Activated naive CD8-positive, alpha-beta T cell treated with anti-CD3 and anti-CD28 coated beads for 36 hours (primary cell): ENCODE measurements at regions not wholly inside any gene's neighbourhood (a gene's known extent, or its start where the extent isn't known, plus 50 kb on each side); places are given as distances from the start of the nearest gene placed in this dataset.
A peak's percentile ranks its signal among the peaks of the same experiment; 100 is the strongest.
"Not testable (repeated sequence)": the region's sequence is repeated elsewhere in the genome, so short reads cannot be mapped to it uniquely, and the experiment has no call there.

Experiments used
- DNase-seq: peaks from one replicate; pipeline ENCODE4 v3.0.0; 2021
- H3K27ac Mint-ChIP-seq: one replicate; pipeline ENCODE4 v1.8.0; 2022; ENCODE audit warnings: mild to moderate bottlenecking, moderate library complexity, mixed read lengths
- H3K27me3 Mint-ChIP-seq: one replicate; pipeline ENCODE4 v1.8.0; 2022; ENCODE audit warnings: mild to moderate bottlenecking, mixed read lengths
- H3K36me3 Mint-ChIP-seq: one replicate; pipeline ENCODE4 v1.8.0; 2021; ENCODE audit warnings: mild to moderate bottlenecking, mixed read lengths
- H3K4me1 Mint-ChIP-seq: one replicate; pipeline ENCODE4 v1.8.0; 2021; ENCODE audit warnings: mixed read lengths
- H3K4me3 Mint-ChIP-seq: one replicate; pipeline ENCODE4 v1.8.0; 2022; ENCODE audit warnings: mild to moderate bottlenecking, moderate library complexity, mixed read lengths
- H3K9me3 Mint-ChIP-seq: one replicate; pipeline ENCODE4 v1.8.0; 2022; ENCODE audit warnings: mixed read lengths

DNA sequence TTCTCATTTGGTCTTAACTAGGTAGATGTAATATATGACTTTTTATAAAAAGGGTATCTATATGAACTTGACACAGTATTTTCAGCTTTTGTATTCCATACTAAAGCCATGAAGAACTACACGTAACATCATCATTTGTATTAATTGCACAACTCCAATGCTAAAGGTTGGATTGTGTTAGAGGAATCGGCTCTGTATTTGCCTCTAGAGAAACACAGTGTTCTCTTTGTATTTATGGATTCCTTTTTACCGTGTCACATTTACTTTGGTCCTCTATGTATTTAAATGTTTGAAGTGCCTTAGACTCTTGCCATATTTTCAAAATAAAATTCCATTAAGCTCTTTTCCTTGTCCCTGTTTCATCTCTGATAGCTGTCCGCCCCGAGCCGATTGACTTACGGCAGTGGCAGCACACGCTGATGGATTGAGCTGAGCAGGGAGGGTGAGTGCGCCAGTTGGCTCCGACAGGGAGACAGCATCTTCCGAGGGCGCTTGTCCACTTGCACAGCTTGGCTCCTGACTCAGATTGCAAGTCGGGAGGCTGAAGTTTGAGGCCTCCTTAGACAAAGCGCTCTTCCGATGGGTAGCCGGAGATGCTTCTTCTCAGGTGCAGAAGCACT, 95.6 kb upstream of the DMRT1 start:
- Mint-ChIP-seq H3K27ac (no peak overlapping the region), H3K9me3 (no peaks in the 10 kb centered on the region), H3K36me3 (peaks cover 1% of the 10 kb centered on the region), H3K4me3 (no peak overlapping the region), H3K4me1 (peaks cover 30% of the 10 kb centered on the region), H3K27me3 (no peaks in the 10 kb centered on the region)
- no peak for DNase-seq

DNA sequence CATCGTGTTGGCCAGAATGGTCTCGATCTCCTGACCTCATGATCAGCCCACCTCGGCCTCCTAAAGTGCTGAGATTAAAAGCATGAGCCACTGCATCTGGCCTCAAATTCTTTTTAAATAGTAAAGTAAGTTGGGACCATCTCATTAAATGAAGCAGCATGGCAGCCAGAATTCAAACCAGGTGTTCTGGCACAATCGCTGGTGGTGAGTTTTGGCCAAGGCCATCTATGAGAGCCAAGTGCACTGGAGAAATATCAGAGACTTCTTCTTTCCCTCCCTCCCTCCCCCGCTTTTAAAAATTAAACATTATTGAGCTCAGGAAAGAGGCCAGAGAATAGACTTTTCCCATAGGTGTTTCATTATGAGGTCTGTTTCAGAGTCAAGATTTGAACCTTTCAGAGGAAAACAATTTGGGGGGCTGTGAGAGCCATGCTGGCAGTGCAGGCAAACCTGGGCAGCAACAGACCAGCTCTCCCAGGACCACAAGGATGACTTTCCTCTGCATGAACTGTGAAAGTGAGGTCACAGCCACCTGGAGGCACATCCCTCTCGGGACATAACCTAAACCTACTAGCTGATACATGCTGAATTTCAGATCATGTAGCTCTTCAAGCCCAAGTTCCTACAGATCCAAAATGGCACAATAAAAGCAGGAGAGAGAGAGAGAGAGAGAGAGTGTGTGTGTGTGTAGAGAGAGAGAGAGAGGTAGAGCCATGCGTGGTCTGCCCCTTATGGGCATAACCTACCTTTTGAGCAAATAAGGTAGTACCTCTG, 94.6 kb upstream of the DMRT1 start:
- no peaks in the 10 kb centered on the region for H3K27me3 Mint-ChIP-seq
- no peak overlapping the region for H3K27ac Mint-ChIP-seq
- H3K9me3 Mint-ChIP-seq: no peaks in the 10 kb centered on the region
- H3K4me1 Mint-ChIP-seq: peaks cover 40% of the 10 kb centered on the region
- no peak overlapping the region for H3K4me3 Mint-ChIP-seq
- H3K36me3 Mint-ChIP-seq: peaks cover 1% of the 10 kb centered on the region
- DNase-seq: no peak

DNA sequence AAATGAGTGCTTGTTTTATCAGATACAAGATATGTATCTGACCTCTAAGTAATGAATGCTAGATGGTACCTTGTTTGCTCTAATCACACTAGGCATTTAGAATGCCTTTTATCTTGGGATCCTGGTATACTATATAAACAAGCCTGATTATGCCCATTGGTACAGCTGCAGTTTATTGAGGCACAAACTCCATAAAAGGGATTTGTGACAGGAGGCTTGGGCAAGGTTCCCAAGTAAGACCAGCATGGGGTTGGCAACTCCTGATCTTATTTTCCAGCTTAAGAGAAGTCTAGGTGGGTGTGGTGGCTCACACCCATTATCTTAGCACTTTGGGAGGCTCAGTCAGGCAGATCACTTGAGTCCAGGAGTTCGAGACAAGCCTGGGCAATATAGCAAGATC, 93.9 kb upstream of the DMRT1 start:
- no peaks in the 10 kb centered on the region for H3K9me3 Mint-ChIP-seq
- H3K4me3 Mint-ChIP-seq: no peak overlapping the region
- no peak overlapping the region for H3K27ac Mint-ChIP-seq
- peaks cover 45% of the 10 kb centered on the region for H3K4me1 Mint-ChIP-seq
- no peaks in the 10 kb centered on the region for H3K27me3 Mint-ChIP-seq
- H3K36me3 Mint-ChIP-seq: peaks cover 1% of the 10 kb centered on the region
- DNase-seq: no peak

DNA sequence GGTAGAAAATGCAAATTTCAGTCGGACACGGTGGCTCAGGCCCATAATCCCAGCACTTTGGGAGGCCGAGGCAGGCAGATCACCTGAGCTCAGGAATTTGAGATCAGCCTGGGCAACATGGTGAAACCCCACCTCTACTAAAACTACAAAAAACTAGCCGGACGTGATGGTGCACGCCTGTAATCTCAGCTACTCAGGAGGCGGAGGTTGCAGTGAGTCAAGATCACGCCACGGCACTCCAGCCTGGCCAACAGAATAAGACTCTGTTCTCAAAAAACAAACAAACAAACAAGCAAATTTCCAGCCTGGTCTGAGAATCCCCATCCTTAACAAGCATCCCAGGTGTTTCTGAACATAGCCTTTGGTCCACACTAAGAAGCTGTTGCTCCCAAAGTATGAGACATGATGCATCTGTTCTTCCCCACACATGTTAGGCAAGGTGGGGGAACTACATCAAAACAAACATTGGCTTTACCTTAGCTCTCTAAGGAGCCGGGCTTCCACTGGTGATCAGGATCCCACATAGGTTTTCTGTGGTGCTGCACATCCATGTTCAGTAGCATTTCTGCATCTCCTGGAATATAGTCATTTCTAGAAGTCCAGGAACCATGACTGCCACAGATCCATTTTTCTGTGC, 92.5 kb upstream of the DMRT1 start:
- Mint-ChIP-seq H3K4me1 (peaks cover 45% of the 10 kb centered on the region), H3K4me3 (no peak overlapping the region), H3K36me3 (peaks cover 1% of the 10 kb centered on the region), H3K27ac (no peak overlapping the region), H3K27me3 (no peaks in the 10 kb centered on the region), H3K9me3 (no peaks in the 10 kb centered on the region)
- no peak for DNase-seq

DNA sequence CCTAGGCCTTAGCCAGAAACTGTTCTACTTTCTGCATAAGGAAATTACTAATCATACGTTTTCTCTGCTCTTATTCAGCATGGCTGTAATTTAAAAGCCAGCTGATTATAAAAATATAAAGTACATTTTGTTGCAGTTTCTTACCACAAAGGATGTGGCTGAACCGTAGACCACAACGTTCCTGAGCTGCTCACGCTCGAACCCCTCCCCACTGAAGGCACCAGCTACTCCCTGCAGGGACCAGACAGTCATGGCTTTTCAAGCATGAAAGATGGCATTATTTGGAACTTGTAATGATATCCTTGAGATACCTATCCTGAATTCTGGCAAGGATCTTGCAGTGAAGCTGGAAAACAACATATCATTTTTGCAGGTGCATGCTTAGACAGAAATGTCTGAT, 91.8 kb upstream of the DMRT1 start:
- DNase-seq: peak; percentile 45
- peaks cover 1% of the 10 kb centered on the region for H3K36me3 Mint-ChIP-seq
- H3K4me1 Mint-ChIP-seq: peaks cover 45% of the 10 kb centered on the region
- peak overlapping the region; percentile 48 for H3K27ac Mint-ChIP-seq
- no peaks in the 10 kb centered on the region for H3K27me3 Mint-ChIP-seq
- no peaks in the 10 kb centered on the region for H3K9me3 Mint-ChIP-seq
- H3K4me3 Mint-ChIP-seq: no peak overlapping the region

DNA sequence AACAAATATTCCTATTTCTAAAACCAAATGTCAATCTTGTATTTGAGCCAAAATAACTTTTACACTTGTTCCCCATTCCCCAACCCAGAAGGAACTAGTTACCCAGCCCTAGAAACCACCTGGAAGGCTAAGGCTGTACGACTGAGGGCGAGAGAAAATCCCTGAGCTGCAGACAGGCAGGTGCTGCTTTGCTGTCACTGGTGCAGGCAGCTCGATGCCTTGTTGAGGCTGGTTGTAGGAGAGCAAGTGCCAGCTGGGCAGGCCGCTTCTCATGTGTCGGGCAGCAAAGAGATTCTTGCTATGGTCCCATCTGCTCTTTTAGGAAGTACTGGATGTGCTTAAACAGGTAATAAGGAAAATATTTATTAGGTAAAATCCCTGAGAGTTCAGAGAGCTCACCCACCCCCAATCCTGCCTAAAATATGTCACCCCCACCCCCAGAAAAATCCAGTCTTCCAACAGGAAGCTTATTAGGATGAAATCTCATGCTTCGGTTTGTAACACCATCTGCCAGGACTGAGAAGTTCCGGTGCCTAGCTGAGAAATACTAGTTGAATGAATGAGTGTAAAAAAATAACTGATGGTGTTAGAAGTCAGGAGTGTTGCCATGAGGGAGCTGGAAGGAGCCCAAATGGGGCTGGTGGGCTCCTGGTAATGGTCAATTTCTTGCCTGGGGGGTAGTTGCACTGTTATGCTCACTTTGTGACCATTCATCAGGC, 91.1 kb upstream of the DMRT1 start:
- no peak for DNase-seq
- Mint-ChIP-seq H3K27me3 (no peaks in the 10 kb centered on the region), H3K4me3 (no peak overlapping the region), H3K4me1 (peaks cover 46% of the 10 kb centered on the region), H3K9me3 (no peaks in the 10 kb centered on the region), H3K27ac (no peak overlapping the region), H3K36me3 (peaks cover 1% of the 10 kb centered on the region)

DNA sequence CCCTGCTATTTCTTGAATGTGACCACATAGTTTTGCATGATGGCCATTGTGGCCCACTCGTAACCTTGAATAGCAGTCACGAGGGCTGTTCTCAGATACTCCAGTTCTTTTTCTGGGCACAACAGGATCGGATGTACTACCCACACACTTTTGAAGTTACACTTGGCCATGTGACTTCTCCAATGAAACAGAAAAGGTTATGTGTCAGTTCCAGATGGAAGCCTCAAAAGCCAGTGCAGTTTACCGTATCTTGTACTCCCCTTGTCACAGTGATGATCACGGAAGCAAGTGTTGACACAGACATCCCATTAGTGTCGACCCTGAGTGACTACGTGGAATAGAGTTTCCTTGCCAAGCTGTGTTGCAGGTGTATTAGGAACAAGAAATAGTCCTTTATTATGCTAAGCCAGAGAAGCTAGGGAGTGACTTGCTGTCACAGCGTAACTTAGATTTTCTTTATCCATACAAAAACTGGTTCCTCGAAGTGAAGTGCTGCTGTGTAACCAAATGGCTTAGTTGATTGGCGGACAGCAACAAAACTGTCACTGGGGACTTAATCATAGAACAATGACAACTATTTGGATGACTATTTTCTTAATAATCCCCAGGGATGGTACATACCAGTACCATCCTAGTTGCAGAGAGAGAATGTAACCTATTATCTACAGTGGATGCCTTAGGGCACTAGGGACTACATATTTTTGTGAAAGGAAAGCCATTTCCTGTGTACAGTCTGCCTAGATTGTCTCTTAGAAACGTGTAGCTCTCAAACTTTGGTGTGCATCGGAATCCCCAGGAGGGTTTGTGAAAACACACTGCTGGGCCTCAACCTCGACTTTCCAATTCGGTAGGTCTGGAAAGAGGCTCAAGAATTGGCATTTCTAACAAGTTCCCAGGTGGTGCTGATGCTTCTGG, 90.1 kb upstream of the DMRT1 start:
- Mint-ChIP-seq H3K27me3 (peaks cover 4% of the 10 kb centered on the region), H3K9me3 (no peaks in the 10 kb centered on the region), H3K4me3 (no peak overlapping the region), H3K4me1 (peaks cover 54% of the 10 kb centered on the region), H3K36me3 (peaks cover 3% of the 10 kb centered on the region), H3K27ac (peak overlapping the region; percentile 62)
- DNase-seq: peak; percentile 37

DNA sequence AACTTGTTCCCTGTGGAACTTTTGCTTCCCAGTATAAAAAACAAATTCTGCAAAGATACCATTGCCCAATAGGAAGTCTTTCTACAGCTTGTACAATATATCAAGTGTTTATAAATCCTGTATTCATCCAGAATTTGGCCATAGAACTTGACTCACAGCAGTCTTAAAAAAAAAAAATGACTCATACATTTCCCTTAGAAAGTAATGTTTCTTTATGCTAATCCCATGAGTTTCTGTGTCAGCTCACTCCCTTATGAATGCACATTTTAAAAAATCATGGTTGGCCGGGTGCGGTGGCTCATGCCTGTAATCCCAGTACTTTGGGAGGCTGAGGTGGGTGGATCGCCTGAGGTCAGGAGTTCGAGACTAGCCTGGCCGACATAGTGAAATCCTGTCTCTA, 89.3 kb upstream of the DMRT1 start:
- DNase-seq: no peak
- peaks cover 5% of the 10 kb centered on the region for H3K27me3 Mint-ChIP-seq
- H3K36me3 Mint-ChIP-seq: peaks cover 3% of the 10 kb centered on the region
- H3K27ac Mint-ChIP-seq: no peak overlapping the region
- no peak overlapping the region for H3K4me3 Mint-ChIP-seq
- H3K4me1 Mint-ChIP-seq: peaks cover 54% of the 10 kb centered on the region
- no peaks in the 10 kb centered on the region for H3K9me3 Mint-ChIP-seq

DNA sequence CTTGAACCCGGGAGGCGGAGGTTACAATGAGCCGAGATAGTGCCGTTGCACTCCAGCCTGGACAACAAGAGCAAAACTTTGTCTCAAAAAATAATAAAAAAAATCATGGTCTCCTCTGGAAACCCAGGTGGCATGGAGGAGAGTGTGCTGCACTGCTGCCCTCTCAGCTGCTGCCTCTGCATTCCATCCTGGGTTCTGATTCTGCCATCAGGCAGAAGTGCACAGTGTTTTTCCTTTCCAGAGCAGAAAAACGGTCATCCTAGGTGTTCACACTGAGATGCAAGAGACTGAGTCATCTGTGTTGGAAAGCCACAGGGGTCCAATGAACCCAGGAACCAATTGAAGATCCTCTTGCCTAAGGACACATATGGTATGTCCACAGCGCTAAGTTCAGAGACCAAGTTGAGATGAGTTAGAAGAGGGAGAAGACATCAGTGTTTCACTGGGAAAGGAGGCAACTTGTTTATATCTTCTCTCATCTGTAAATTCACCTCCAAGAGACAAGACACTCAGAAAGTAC, 88.8 kb upstream of the DMRT1 start:
- Mint-ChIP-seq H3K27ac (no peak overlapping the region), H3K27me3 (peaks cover 10% of the 10 kb centered on the region)

DNA sequence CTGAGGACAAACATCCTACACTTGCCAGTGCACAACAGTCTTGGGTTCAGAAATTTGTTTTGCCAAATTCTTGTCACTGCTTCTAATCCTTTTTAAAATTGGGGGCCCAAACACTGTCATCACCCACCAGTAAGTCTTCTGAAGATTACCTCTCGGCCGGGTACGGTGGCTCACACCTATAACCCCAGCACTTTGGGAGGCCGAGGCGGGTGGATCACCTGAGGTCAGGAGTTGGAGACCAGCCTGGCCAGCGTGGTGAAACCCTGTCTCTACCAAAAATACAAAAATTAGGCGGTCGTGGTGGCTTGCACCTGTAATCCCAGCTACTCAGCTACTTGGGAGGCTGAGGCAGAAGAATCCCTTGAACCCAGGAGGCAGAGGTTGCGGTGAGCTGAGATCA, 87.8 kb upstream of the DMRT1 start:
- H3K9me3 Mint-ChIP-seq, H3K27ac Mint-ChIP-seq, DNase-seq, H3K27me3 Mint-ChIP-seq, H3K36me3 Mint-ChIP-seq, H3K4me3 Mint-ChIP-seq: not testable (repeated sequence)
- H3K4me1 Mint-ChIP-seq: peaks cover 44% of the 10 kb centered on the region

More for the DNA sequence above, 88.8 kb upstream of the DMRT1 start:
- no peak overlapping the region for H3K4me3 Mint-ChIP-seq
- no peaks in the 10 kb centered on the region for H3K9me3 Mint-ChIP-seq
- peaks cover 50% of the 10 kb centered on the region for H3K4me1 Mint-ChIP-seq
- peaks cover 3% of the 10 kb centered on the region for H3K36me3 Mint-ChIP-seq
- no peak for DNase-seq

DNA sequence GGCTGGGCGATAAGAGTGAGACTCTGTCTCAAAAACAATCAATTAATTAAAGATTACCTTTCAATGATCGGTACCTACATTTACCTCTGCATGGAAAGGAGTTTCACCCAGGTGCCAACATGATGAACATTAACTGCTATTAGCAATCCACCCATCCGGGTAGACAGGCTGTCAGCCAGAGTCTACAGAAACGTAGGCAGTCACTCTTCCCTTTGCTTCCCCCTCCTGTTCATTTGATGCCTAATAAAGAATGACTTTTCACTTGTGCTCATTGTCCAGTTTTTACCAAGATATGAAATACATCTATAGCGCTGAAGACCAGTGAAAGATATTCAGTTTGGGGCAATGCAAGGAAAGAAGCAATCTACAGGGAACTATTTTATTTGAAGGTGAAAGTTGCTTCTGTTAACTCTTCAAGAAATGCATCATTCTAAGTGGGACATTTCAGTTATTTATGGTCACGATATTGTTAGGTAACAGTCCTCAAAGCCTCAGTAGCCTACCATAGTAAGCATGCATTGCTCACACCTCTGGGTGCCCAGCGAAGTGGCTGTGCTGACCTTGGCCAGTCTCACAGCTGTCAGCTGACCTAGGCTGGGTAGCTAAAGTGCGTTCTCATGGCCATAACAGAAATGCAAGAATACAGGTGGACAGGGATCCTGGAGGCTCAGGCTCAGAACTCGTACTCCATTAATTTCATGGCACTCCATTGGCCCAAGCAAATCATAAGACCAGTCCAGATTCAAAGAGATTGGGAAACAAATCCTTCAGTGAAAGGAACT, 87.2 kb upstream of the DMRT1 start:
- Mint-ChIP-seq H3K9me3 (no peaks in the 10 kb centered on the region), H3K27ac (no peak overlapping the region), H3K4me1 (peaks cover 38% of the 10 kb centered on the region), H3K4me3 (no peak overlapping the region), H3K27me3 (peaks cover 10% of the 10 kb centered on the region), H3K36me3 (peaks cover 3% of the 10 kb centered on the region)
- no peak for DNase-seq

DNA sequence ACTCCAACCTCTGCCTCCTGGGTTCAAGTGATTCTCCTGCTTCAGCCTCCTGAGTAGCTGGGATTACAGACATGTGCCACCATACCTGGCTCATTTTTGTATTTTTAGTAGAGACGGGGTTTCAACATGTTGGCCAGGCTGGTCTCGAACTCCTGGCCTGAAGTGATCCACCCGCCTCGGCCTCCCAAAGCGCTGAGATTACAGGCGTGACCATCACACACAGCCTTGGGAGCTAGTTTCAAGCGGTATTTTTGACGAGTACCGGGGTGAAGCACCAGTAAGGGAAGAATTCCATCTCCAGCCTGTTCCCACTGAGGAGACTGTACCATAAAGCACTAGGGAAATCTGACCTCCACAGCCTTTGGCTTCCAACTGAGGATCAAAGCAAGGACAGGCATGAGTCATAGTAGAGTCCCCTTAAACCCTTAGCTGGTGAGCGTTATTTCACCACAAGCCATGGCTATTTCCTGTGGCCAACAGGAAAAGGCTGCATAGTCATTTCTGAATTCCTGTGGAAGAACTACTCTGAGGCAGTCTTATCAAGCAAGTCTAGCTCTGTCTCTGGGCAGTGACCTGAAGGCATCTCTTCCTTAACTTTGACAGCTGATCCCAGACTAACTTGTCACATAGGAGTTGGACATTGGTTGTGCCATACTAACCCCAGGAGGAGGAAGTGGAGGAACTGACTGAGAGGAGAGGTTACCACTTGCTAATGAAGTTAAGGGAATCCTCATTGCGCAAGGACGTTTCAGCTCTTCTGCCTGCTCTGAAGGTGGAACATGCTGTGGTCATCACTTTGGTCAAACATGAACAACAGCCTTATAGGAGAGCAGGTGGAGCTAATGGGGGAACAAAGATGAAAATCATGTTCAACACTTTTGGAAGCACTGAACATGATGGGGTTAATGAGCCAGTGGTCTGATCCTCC, 85.8 kb upstream of the DMRT1 start:
- Mint-ChIP-seq H3K27ac (no peak overlapping the region), H3K4me1 (peaks cover 26% of the 10 kb centered on the region), H3K27me3 (peaks cover 10% of the 10 kb centered on the region), H3K36me3 (peaks cover 3% of the 10 kb centered on the region), H3K4me3 (no peak overlapping the region), H3K9me3 (no peaks in the 10 kb centered on the region)
- peak; percentile 22 for DNase-seq
